HepG2 (cell line): ENCODE measurements at regions not wholly inside any gene's neighbourhood (a gene's known extent, or its start where the extent isn't known, plus 50 kb on each side); places are given as distances from the start of the nearest gene placed in this dataset.

Source experiments
- ATAC-seq: fragments of 200-7000 bp; cut with Tn5 transposase; 3 replicates; pipeline ENCODE4 v1.9.1; 2020; ENCODE audit warnings: mild to moderate bottlenecking, moderate library complexity
- BruUV-seq: library from RNA; stranded (reverse); fragments of 400-500 nt; replicated peaks from 2 replicates; lab custom pipeline; 2021; lab: Mats Ljungman, UMichigan
- CTCF ChIA-PET: fragments of 300-600 bp; formaldehyde crosslinking; extraction: SDS; loops from one replicate; lab custom pipeline; 2021; ENCODE audit warnings: low total read pairs, inconsistent platforms, low intra/inter-chr PET ratio; lab: Yijun Ruan, JAX
- POLR2A ChIA-PET: fragments of 350-600 bp; sonication (Branson Sonifier 250); formaldehyde crosslinking; loops from one replicate; lab custom pipeline; 2020; ENCODE audit warnings: antibody characterized with exemption, inconsistent platforms; lab: Yijun Ruan, JAX
- DNase-seq: peaks from one replicate; pipeline ENCODE4 v3.0.0-alpha.2; 2015; ENCODE audit warnings: low spot score
- FAIRE-seq: peaks from 3 replicates; lab custom pipeline; 2011; peaks lifted over from hg19 to GRCh38; lab: Jason Lieb, UNC
- H2AFZ ChIP-seq: one replicate; pipeline ENCODE4 v1.6.1; 2011; ENCODE audit warnings: low read length, inconsistent platforms
- H3K27ac ChIP-seq: fragments of 300-600 bp; 3 replicates; pipeline ENCODE4 v1.8.0; 2011; ENCODE audit warnings: mixed run types, mild to moderate bottlenecking, mixed read lengths, low read length, inconsistent platforms; ENCODE audit not compliant: insufficient read depth; ENCODE audit errors: extremely low read length
- H3K27me3 ChIP-seq, 2 experiments: fragments of 200-600 bp in 1 of 2; 2 replicates in 1 of 2; 3 replicates in 1 of 2; pipeline versions ENCODE4 v1.6.0 to v1.8.0; 2011; ENCODE audit warnings: low read length in 2 of 2, mild to moderate bottlenecking in 2 of 2, moderate library complexity in 2 of 2, inconsistent platforms in 1 of 2; ENCODE audit not compliant: insufficient read depth in 2 of 2, control insufficient read depth in 1 of 2
- H3K36me3 ChIP-seq, 2 experiments: fragments of 200-600 bp in 1 of 2; replicated peaks in 1 of 2; 2 replicates in 1 of 2; 3 replicates in 1 of 2; pipeline versions ENCODE4 v1.5.1 to v1.8.0; 2011; ENCODE audit warnings: low read length in 2 of 2, inconsistent platforms in 1 of 2; ENCODE audit not compliant: insufficient read depth in 2 of 2, control insufficient read depth in 1 of 2
- H3K4me1 ChIP-seq: 2 replicates; pipeline ENCODE4 v1.5.1; 2012; ENCODE audit warnings: low read length, inconsistent platforms; ENCODE audit not compliant: insufficient read depth
- H3K4me2 ChIP-seq: 2 replicates; pipeline ENCODE4 v1.6.0; 2011; ENCODE audit warnings: low read depth, low read length, inconsistent platforms
- H3K4me3 ChIP-seq, 3 experiments: fragments of 200-600 bp in 1 of 3; sonication (generic), shearing (Covaris generic) in 1 of 3; replicated peaks in 1 of 3; 2 replicates each; pipeline ENCODE4 v1.5.1; 2011 to 2016; ENCODE audit warnings: low read length in 3 of 3, inconsistent platforms in 2 of 3, low read depth in 2 of 3, mild to moderate bottlenecking in 2 of 3, control low read depth in 1 of 3, mixed read lengths in 1 of 3; ENCODE audit not compliant: insufficient read depth in 1 of 3
- H3K79me2 ChIP-seq: one replicate; pipeline ENCODE4 v1.6.1; 2011; ENCODE audit warnings: low read length, inconsistent platforms; ENCODE audit not compliant: insufficient read depth
- H3K9ac ChIP-seq: 2 replicates; pipeline ENCODE4 v1.6.0; 2011; ENCODE audit warnings: mild to moderate bottlenecking, low read depth, low read length, inconsistent platforms; ENCODE audit not compliant: insufficient read depth
- H3K9me3 ChIP-seq: 2 replicates; pipeline ENCODE4 v1.5.1; 2012; ENCODE audit warnings: mild to moderate bottlenecking, low read length
- H4K20me1 ChIP-seq: 2 replicates; pipeline ENCODE4 v1.6.0; 2011; ENCODE audit warnings: inconsistent platforms, mild to moderate bottlenecking, low read length, moderate library complexity; ENCODE audit not compliant: insufficient read depth
- CENPX ChIP-seq: sonication (generic); formaldehyde crosslinking; IDR thresholded peaks from 2 replicates; pipeline ENCODE4 v1.9.0; 2021; ENCODE audit warnings: mild to moderate bottlenecking, missing genetic modification reagents, moderate library complexity
- EEA1 ChIP-seq: sonication (generic); formaldehyde crosslinking; IDR thresholded peaks from 2 replicates; pipeline ENCODE4 v1.5.1; 2020; ENCODE audit warnings: mild to moderate bottlenecking, missing genetic modification reagents, borderline replicate concordance
- GLI4 ChIP-seq: sonication (generic); formaldehyde crosslinking; IDR thresholded peaks from 2 replicates; pipeline ENCODE4 v1.5.1; 2020; ENCODE audit warnings: missing genetic modification reagents, mild to moderate bottlenecking, moderate library complexity, borderline replicate concordance
- KLF9 ChIP-seq: IDR thresholded peaks from 2 replicates; pipeline ENCODE4 v1.6.1; 2016; ENCODE audit warnings: low read depth
- MTA1 ChIP-seq: sonication (generic); formaldehyde crosslinking; IDR thresholded peaks from 2 replicates; pipeline ENCODE4 v1.4.0; 2020; ENCODE audit warnings: missing genetic modification reagents, mild to moderate bottlenecking, borderline replicate concordance
- NFKB2 ChIP-seq: sonication (generic); formaldehyde crosslinking; IDR thresholded peaks from 2 replicates; pipeline ENCODE4 v1.4.0; 2020; ENCODE audit warnings: missing genetic modification reagents, borderline replicate concordance
- RFXAP ChIP-seq: sonication (generic); formaldehyde crosslinking; IDR thresholded peaks from 2 replicates; pipeline ENCODE4 v1.4.0; 2020; ENCODE audit warnings: missing genetic modification reagents, borderline replicate concordance
- ZIK1 ChIP-seq: sonication (generic); formaldehyde crosslinking; IDR thresholded peaks from 2 replicates; pipeline ENCODE4 v1.5.0; 2020; ENCODE audit warnings: mild to moderate bottlenecking, low read depth, missing genetic modification reagents, borderline replicate concordance
- ZNF430 ChIP-seq: sonication (generic); formaldehyde crosslinking; IDR thresholded peaks from 2 replicates; pipeline ENCODE4 v1.9.0; 2021; ENCODE audit warnings: mild to moderate bottlenecking, missing genetic modification reagents
- ZNF510 ChIP-seq: sonication (generic); formaldehyde crosslinking; IDR thresholded peaks from 2 replicates; pipeline ENCODE4 v1.4.0; 2020; ENCODE audit warnings: low read depth, mild to moderate bottlenecking, missing genetic modification reagents
- ZNF773 ChIP-seq: sonication (generic); formaldehyde crosslinking; IDR thresholded peaks from 2 replicates; pipeline ENCODE4 v1.4.0; 2020; ENCODE audit warnings: missing genetic modification reagents, borderline replicate concordance
- WGBS: methylation state at CpG from one replicate; pipeline ENCODE4 v1.1.6; 2017; ENCODE audit warnings: low lambda C conversion rate; 5-methylcytosine and 5-hydroxymethylcytosine counted together
- in situ Hi-C: cut with HindIII; loops from 2 replicates; pipeline ENCODE4 v1.10.0; 2017; ENCODE audit warnings: low pct_unique_long_range_greater_than_20kb; ENCODE audit not compliant: extremely low pct_ligation_motif_present
- intact Hi-C: fragments of 100-400 bp; cut with micrococcal nuclease; formaldehyde crosslinking; loops from one replicate; pipeline ENCODE4 v1.10.0; 2022; ENCODE audit not compliant: unreplicated experiment
- TF ChIP-seq, protein P1 (sequence below): sonication (generic); formaldehyde crosslinking; IDR thresholded peaks from 2 replicates; pipeline ENCODE4 v1.5.1; 2020; ENCODE audit warnings: mild to moderate bottlenecking, missing genetic modification reagents, borderline replicate concordance
- TF ChIP-seq, protein P2 (sequence below): IDR thresholded peaks from 2 replicates; pipeline ENCODE4 v1.6.1; 2016; ENCODE audit warnings: missing compliant biosample characterization, missing genetic modification reagents, borderline replicate concordance
- TF ChIP-seq, protein P3 (sequence below): sonication (generic); formaldehyde crosslinking; IDR thresholded peaks from 2 replicates; pipeline ENCODE4 v1.5.0; 2020; ENCODE audit warnings: missing genetic modification reagents
- TF ChIP-seq, protein P4 (sequence below): sonication (generic); formaldehyde crosslinking; IDR thresholded peaks from 2 replicates; pipeline ENCODE4 v1.8.1; 2023; ENCODE audit warnings: mild to moderate bottlenecking, missing genetic modification reagents

DNA sequence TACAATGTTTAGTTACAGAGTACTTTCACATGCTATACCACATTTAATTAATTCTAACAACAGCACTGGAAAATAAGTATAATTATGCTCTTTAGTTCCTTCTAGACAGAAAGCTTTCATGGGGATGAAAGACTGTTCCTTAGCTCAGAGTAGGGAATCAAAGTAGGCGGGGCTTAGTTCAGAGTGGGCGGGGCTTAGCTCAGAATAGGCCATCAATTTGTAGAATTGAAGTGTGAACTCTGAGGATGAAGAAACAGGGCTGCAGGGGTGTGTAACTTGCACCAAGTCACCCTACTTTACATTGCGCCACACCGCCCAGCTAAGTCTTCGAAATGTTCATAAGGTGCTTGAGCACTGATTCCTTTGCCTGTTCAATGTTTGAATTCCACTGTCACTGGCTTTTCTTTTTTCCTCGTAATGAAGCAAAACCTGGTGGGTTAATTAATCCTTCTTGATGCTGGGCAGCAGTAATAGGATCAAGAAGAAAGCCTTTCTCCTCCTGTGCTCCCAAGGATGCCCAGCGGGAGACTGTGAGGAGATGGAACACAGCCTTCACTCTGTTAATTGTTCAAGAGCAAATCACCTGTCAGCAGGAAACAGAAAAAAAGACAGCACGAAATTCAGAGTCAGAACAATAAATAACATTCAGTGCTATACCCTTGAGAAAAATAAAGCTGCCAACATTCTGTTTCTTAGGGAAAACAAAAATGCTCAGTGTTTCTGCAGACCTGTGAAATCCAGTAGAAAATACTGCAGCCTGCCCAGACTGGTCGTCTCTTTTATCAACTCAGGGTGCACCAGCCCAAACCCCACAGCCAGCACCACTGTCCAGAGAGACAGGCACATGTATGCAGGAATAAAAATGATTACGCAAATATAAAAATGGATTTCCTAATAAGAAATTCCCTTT is 66.5 kb upstream of the CAMK1G start:
- ATAC-seq (no peak), FAIRE-seq (no peak), DNase-seq (no peak)
- no peaks in the 10 kb centered on the region for H4K20me1 ChIP-seq
- H3K9ac ChIP-seq: no peak overlapping the region
- in situ Hi-C loops (no loop called here), intact Hi-C loops (no loop called here)
- H3K79me2 ChIP-seq: no peaks in the 10 kb centered on the region
- no TSS peak for BruUV-seq
- ChIA-PET CTCF (no interaction called here), POLR2A (no interaction called here)
- 39% methylated on average over 10 of the region's 10 CpGs for WGBS
- H3K9me3 ChIP-seq: no peaks in the 10 kb centered on the region
- H3K36me3 ChIP-seq: no peaks in the 10 kb centered on the region
- H3K27me3 ChIP-seq: no peaks in the 10 kb centered on the region
- no peaks in the 10 kb centered on the region for H3K4me1 ChIP-seq
- H2AFZ ChIP-seq: no peak overlapping the region
- H3K27ac ChIP-seq: no peak overlapping the region
- no peak overlapping the region for H3K4me3 ChIP-seq
- no peak overlapping the region for H3K4me2 ChIP-seq
- TF ChIP-seq, protein P1, sequence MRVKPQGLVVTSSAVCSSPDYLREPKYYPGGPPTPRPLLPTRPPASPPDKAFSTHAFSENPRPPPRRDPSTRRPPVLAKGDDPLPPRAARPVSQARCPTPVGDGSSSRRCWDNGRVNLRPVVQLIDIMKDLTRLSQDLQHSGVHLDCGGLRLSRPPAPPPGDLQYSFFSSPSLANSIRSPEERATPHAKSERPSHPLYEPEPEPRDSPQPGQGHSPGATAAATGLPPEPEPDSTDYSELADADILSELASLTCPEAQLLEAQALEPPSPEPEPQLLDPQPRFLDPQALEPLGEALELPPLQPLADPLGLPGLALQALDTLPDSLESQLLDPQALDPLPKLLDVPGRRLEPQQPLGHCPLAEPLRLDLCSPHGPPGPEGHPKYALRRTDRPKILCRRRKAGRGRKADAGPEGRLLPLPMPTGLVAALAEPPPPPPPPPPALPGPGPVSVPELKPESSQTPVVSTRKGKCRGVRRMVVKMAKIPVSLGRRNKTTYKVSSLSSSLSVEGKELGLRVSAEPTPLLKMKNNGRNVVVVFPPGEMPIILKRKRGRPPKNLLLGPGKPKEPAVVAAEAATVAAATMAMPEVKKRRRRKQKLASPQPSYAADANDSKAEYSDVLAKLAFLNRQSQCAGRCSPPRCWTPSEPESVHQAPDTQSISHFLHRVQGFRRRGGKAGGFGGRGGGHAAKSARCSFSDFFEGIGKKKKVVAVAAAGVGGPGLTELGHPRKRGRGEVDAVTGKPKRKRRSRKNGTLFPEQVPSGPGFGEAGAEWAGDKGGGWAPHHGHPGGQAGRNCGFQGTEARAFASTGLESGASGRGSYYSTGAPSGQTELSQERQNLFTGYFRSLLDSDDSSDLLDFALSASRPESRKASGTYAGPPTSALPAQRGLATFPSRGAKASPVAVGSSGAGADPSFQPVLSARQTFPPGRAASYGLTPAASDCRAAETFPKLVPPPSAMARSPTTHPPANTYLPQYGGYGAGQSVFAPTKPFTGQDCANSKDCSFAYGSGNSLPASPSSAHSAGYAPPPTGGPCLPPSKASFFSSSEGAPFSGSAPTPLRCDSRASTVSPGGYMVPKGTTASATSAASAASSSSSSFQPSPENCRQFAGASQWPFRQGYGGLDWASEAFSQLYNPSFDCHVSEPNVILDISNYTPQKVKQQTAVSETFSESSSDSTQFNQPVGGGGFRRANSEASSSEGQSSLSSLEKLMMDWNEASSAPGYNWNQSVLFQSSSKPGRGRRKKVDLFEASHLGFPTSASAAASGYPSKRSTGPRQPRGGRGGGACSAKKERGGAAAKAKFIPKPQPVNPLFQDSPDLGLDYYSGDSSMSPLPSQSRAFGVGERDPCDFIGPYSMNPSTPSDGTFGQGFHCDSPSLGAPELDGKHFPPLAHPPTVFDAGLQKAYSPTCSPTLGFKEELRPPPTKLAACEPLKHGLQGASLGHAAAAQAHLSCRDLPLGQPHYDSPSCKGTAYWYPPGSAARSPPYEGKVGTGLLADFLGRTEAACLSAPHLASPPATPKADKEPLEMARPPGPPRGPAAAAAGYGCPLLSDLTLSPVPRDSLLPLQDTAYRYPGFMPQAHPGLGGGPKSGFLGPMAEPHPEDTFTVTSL (CRISPR knock-in tag): no peak
- TF ChIP-seq, protein P2, sequence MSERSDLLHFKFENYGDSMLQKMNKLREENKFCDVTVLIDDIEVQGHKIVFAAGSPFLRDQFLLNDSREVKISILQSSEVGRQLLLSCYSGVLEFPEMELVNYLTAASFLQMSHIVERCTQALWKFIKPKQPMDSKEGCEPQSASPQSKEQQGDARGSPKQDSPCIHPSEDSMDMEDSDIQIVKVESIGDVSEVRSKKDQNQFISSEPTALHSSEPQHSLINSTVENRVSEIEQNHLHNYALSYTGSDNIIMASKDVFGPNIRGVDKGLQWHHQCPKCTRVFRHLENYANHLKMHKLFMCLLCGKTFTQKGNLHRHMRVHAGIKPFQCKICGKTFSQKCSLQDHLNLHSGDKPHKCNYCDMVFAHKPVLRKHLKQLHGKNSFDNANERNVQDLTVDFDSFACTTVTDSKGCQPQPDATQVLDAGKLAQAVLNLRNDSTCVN: no peak
- TF ChIP-seq ZIK1 (no peak), CENPX (CRISPR knock-in tag) (no peak), ZNF430 (CRISPR knock-in tag) (no peak), NFKB2 (CRISPR knock-in tag) (no peak), EEA1 (CRISPR knock-in tag) (no peak), MTA1 (CRISPR knock-in tag) (no peak), KLF9 (no peak), ZNF510 (CRISPR knock-in tag) (no peak), ZNF773 (CRISPR knock-in tag) (no peak), RFXAP (no peak), GLI4 (no peak)
- TF ChIP-seq, protein P3, sequence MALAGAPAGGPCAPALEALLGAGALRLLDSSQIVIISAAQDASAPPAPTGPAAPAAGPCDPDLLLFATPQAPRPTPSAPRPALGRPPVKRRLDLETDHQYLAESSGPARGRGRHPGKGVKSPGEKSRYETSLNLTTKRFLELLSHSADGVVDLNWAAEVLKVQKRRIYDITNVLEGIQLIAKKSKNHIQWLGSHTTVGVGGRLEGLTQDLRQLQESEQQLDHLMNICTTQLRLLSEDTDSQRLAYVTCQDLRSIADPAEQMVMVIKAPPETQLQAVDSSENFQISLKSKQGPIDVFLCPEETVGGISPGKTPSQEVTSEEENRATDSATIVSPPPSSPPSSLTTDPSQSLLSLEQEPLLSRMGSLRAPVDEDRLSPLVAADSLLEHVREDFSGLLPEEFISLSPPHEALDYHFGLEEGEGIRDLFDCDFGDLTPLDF (CRISPR knock-in tag): no peak
- TF ChIP-seq, protein P4, sequence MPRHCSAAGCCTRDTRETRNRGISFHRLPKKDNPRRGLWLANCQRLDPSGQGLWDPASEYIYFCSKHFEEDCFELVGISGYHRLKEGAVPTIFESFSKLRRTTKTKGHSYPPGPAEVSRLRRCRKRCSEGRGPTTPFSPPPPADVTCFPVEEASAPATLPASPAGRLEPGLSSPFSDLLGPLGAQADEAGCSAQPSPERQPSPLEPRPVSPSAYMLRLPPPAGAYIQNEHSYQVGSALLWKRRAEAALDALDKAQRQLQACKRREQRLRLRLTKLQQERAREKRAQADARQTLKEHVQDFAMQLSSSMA (CRISPR knock-in tag): no peak
